Suppressor macrophage treated with lipopolysaccharide for 4 hours (primary cell): ENCODE measurements at regions not wholly inside any gene's neighbourhood (a gene's known extent, or its start where the extent isn't known, plus 50 kb on each side); places are given as distances from the start of the nearest gene placed in this dataset.

Source experiments
- DNase-seq: peaks from one replicate; pipeline ENCODE4 v3.0.0-alpha.2; 2020

GRCh38 chr11:104324276-104324675, 160.3 kb upstream of the PDGFD start:
- no peak for DNase-seq

DNA sequence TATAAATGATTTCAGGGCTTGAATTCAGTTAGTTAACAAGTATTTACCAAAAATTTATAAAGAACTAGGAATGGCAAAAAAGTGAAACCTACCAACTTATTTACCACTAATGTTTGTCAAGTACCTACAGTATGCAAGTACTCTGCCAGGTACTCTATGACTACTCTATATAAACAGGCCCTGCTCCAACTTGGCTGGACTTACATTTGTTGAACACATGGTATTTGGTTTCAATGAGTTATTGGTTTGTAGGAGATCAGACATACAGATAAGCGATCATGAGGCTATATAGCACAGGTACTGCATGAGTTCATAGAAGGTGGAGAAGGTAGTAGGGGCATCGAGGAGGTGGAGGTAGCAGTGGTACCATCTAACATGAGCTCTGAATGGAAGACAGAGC, 159.9 kb upstream of the PDGFD start:
- no peak for DNase-seq

DNA sequence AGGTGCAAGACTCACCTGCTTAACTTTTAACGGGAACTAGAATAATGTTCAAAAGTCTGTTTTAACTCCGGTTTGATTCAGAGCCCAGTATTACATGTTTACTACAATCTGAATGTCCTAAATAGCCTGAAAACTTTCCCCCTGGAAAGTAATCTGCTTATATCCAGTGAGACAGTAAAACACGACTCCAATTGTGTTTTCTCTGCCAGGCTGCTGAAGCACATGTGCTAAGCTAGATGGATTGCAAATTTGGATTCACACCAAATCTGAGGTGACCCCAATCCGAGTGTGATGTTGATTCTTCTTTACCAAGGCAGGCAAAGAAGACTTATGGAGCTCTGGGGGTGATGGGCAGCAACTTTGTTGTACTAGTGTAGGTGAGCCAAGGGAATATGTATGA, 158.7 kb upstream of the PDGFD start:
- DNase-seq, result no peak

- DNase-seq, result no peak
These were observed 157.0 kb upstream of the PDGFD start for GRCh38 chr11:104320956-104321355.

DNA sequence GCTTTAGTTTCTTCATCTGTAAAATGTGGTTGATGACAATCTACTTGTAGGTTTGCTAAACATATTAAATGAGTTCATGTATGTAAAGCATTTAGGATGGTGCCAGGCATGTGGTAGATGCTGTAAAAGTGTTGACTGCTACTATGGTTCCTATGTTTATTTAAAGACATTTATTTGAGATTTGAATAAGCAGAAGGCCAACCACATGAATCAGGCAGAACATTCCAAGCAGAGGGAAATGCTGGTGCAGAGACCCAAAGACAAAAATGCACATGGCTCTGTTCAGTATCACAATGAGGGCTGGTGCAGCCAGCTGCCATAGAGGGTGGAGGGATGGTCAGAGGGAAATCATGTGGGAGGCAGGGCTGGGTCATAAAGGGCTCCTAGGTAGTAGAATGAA, 156.2 kb upstream of the PDGFD start:
- DNase-seq, result no peak

DNA sequence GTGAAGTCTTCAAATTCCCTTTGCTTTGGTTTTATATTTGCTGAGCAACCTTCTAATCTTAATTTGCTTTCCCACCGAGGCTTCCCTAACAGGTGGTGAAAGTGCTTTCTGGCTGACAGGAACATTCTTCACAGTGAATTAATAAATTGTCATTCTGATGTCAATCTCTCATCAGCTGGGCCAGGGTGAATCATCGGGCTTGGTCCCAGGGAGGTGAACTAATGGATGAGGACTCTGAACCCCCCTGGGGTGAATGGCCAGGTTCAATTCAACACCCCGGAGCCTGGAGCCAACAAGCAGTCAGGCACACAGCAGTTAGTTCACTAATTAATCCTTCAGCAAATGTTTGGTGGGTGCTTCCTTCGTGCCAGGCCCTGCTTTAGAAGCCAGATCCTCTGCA, 155.4 kb upstream of the PDGFD start:
- DNase-seq, result no peak

DNA sequence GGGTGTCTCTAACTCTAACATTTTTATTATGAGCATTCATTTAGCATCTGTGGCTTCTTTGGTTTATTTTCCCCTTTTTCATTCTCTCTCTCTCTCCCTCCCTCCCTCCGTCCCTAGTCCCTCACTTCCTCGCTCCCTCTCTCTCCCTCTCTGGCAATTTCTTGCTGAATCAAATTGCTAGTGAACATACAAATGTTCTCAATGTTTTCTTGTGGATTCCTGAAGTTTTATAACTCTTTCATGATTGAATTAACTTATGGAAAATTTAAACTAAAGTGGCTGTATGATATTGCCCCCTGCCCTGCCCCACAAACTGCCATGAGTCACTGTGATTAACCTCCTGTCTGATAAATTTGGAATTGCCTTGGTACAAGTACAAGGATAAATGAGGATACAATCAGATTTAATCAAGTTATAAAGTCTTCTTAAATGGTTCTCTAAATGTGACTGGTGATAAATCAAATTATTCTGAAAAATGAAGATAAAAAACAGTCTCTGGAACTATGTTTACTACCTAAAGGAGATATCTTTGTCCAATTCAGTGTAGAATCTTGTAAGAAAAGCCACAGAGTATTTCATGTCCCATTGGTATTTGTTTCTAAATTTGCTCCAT, 143.0 kb upstream of the PDGFD start:
- DNase-seq, result no peak

GRCh38 chr11:104301776-104302175, 137.8 kb upstream of the PDGFD start:
- DNase-seq, result no peak

DNA sequence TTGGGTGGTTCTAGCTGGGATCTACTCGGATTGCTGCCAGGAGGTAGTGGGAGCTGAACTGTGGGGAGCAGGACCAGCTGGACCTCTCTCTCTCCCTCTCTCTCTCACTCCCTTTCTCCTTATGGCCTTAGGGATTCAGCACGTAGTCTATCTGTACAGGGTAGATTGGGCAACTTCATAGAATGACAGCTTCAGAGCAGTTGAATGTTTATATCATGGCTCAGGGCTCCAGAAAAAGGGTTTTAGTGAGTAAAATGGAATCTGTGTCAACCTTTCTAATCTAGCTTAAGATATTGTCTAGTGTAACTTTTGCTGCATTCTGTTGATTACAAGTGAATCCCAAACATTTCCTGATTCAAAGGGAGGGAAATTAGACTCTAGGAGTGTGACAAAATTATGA, 127.7 kb upstream of the PDGFD start:
- no peak for DNase-seq

DNA sequence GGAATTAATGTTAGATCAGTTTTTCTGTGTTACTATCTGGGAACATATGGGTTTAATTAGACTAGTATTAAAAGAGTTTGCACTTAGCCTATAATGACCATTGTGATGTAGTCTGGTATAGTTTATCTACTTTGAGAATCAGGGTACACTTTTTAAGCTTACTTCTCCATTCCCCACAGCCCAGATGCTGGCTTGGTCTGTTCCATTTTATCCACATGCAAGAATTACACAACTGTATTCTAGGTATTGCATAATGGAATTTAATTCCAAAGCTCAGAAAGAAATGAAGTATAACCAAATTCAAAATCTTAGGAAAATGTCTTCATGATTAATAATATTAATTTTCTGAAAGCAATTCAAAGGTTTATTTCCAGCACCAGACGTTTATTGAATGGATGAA, 122.2 kb upstream of the PDGFD start:
- DNase-seq, result no peak

DNA sequence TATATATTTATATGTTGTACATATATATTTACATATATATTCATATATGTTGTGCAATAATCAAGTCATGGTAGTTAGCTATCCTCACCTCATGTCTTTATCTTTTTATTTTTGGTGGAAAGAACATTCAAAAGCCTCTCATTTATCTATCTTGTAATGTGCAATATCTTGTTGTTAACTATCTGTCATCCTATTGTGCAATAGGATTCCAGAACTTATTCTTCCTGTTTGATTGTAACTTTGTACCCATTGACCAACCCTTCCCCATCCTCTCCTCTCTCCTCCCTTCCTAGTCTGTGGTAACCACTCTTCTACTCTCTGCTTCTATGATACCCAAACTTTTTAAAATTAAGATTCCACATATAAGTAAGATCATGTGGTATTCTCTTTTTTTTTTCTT, 115.6 kb upstream of the PDGFD start:
- DNase-seq, result no peak

GRCh38 chr11:104275992-104276391, 112.0 kb upstream of the PDGFD start:
- no peak for DNase-seq

DNA sequence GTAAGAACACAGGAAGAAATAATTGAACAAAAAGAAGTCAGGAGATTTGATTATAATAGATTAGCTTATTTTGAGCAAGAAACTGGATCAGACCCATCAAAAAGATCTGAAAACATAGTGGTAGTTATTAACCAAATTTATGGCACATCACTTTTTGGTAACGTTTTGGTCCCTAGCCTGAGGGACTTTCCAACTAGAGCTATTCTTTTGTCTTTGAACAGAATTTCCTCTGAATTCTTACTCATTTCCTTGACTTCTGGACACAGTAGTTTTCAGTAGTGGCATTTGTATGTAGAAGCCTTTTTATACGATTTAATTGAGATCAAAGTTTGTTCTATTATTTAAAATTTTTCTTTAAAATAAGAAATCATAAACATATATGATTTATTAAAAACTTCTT, 96.5 kb upstream of the PDGFD start:
- no peak for DNase-seq

- no peak for DNase-seq
These were observed 95.2 kb upstream of the PDGFD start for GRCh38 chr11:104259121-104259610.

DNA sequence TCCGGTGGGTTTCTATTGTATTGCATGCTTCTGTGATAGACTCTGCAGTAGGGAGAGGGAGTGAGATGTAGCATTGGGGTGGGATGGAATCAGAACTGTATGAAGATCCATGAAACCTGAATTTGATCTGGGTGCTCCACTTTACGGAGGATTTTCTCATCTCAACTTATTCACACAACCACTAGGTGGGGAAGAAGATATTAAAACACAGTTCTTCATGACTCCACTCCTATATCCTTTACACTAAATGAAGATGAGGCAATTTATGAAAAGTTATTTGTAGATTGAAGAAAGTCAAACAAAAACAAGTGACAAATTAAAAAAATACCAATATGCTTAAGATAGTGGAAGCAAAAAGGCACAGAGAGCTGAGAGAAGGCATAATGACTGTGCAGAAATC, 92.6 kb upstream of the PDGFD start:
- DNase-seq, result no peak

DNA sequence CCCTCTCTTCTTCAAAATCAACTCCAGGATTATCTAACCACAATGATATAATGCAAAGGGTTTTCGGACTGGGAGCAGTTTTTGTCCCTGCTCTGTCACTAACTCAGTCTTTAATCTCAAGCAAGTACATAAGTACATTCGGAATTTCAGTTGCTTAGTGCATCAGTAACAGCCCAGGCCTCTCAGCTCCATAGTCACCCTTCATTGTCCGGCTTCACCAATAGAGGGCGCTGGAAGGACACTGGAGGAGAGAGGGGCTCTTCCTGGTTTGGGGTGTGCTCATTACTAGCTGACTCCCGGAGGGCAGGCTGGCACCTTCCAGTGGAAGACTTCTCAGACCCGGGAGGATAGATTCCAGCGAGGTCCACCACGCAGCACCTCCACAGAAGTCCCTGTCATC, 90.4 kb upstream of the PDGFD start:
- peak; percentile 35 for DNase-seq

GRCh38 chr11:104246590-104246989, 82.6 kb upstream of the PDGFD start:
- DNase-seq, result no peak

GRCh38 chr11:104238916-104239315, 75.0 kb upstream of the PDGFD start:
- no peak for DNase-seq

DNA sequence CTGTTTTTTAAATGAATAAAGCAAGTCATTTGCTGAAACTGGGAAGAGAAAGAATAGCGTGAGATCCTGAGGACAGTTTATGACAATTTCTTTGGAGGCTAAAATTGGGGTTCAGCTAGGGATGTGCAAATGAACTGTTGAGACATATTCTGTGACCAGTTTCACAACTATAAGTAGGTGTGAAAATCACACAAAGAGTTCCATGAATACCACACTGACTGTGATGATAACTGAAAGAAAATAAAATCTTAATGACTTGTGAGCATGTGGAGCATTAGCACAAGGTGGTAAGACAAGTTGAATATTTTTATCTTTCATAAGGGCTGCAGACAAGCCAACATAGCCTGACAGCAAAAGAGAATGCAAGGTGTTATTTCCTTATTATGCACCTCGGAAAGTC, 61.1 kb upstream of the PDGFD start:
- DNase-seq, result no peak

- no peak for DNase-seq
These were observed 58.5 kb upstream of the PDGFD start for GRCh38 chr11:104222464-104222863.

- DNase-seq, result no peak
These were observed 57.5 kb upstream of the PDGFD start for GRCh38 chr11:104221455-104221854.

- no peak for DNase-seq
These were observed 55.1 kb upstream of the PDGFD start for GRCh38 chr11:104219096-104219495.

DNA sequence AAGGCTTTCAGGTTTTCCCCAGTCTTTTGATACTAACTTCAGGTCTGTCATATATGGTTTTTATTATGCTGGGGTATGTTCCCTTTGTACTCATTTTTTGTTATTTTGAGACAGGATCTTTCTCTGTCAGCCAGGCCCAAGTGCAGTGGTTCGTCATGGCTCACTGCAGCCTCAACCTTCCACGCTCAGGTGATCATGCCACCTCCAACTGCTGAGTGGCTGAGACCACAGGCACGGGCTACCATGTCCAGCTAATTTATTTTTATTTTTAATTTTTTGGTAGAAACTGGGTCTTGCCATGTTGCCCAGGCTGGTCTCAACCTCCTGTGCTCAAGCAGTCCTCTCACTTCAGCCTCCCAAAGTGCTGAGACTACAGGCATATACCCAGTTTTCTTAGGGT, 50.6 kb upstream of the PDGFD start:
- DNase-seq, result no peak
